CD14-positive monocyte (primary cell): ENCODE measurements at regions not wholly inside any gene's neighbourhood (a gene's known extent, or its start where the extent isn't known, plus 50 kb on each side); places are given as distances from the start of the nearest gene placed in this dataset.

Experiments
- DNase-seq, 3 donors: peaks; one replicate each; pipeline ENCODE4 v3.0.0-alpha.2; 2011 to 2022
- H2AFZ ChIP-seq: 2 replicates; pipeline ENCODE4 v1.6.0; 2012; ENCODE audit warnings: mild to moderate bottlenecking, low read depth, low read length, inconsistent platforms; ENCODE audit not compliant: insufficient read depth, poor library complexity, severe bottlenecking
- H3K27ac ChIP-seq, 2 donors: 1 replicate in 1 of 2; 2 replicates in 1 of 2; pipeline ENCODE4 v1.5.1; 2012 to 2013; ENCODE audit warnings: low read length in 2 of 2, control low read depth in 1 of 2, inconsistent platforms in 1 of 2, low read depth in 1 of 2, mild to moderate bottlenecking in 1 of 2
- H3K27me3 ChIP-seq, 2 donors: one replicate each; pipeline versions ENCODE4 v1.6.0 to v1.6.1; 2011 to 2013; ENCODE audit warnings: low read length in 2 of 2; ENCODE audit not compliant: control insufficient read depth in 2 of 2, insufficient read depth in 2 of 2
- H3K36me3 ChIP-seq, 2 donors: replicated peaks in 1 of 2; 1 replicate in 1 of 2; 2 replicates in 1 of 2; pipeline versions ENCODE4 v1.5.1 to v1.6.1; 2012 to 2013; ENCODE audit warnings: low read length in 2 of 2, control low read depth in 1 of 2, inconsistent platforms in 1 of 2, mild to moderate bottlenecking in 1 of 2; ENCODE audit not compliant: insufficient read depth in 2 of 2, control insufficient read depth in 1 of 2
- H3K4me1 ChIP-seq, 2 donors: 1 replicate in 1 of 2; 2 replicates in 1 of 2; pipeline versions ENCODE4 v1.5.1 to v1.6.1; 2012 to 2013; ENCODE audit warnings: low read length in 2 of 2, control low read depth in 1 of 2, inconsistent platforms in 1 of 2, mild to moderate bottlenecking in 1 of 2, moderate library complexity in 1 of 2; ENCODE audit not compliant: insufficient read depth in 2 of 2, control insufficient read depth in 1 of 2
- H3K4me2 ChIP-seq: replicated peaks from 2 replicates; pipeline ENCODE3; 2012; ENCODE audit warnings: low read length, moderate library complexity, mild to moderate bottlenecking; ENCODE audit not compliant: poor library complexity, severe bottlenecking; ENCODE audit errors: extremely low read depth
- H3K4me3 ChIP-seq, 3 experiments: fragments of 200-600 bp in 1 of 3; sonication (generic) in 1 of 3; replicated peaks in 1 of 3; 1 replicate in 2 of 3; 2 replicates in 1 of 3; pipeline ENCODE4 v1.5.1; 2011 to 2013; ENCODE audit warnings: low read length in 3 of 3, mild to moderate bottlenecking in 3 of 3, control low read depth in 2 of 3, low read depth in 2 of 3, inconsistent platforms in 1 of 3, moderate library complexity in 1 of 3
- H3K79me2 ChIP-seq: 2 replicates; pipeline ENCODE4 v1.6.0; 2012; ENCODE audit warnings: mild to moderate bottlenecking, control low read depth, inconsistent platforms, low read length, moderate library complexity; ENCODE audit not compliant: insufficient read depth
- H3K9ac ChIP-seq: 2 replicates; pipeline ENCODE4 v1.6.0; 2017; ENCODE audit warnings: low read length, mild to moderate bottlenecking; ENCODE audit not compliant: insufficient read depth, poor library complexity, severe bottlenecking
- H3K9me3 ChIP-seq, 2 donors: replicated peaks in 1 of 2; 1 replicate in 1 of 2; 2 replicates in 1 of 2; pipeline versions ENCODE4 v1.5.1 to v1.6.1; 2012 to 2013; ENCODE audit warnings: low read length in 2 of 2, control low read depth in 1 of 2; ENCODE audit not compliant: control insufficient read depth in 1 of 2, insufficient read depth in 1 of 2
- H4K20me1 ChIP-seq: 2 replicates; pipeline ENCODE4 v1.6.0; 2012; ENCODE audit warnings: mild to moderate bottlenecking, low read length, control low read depth, moderate library complexity; ENCODE audit not compliant: insufficient read depth
- H3K27ac Mint-ChIP-seq, 7 donors: one replicate each; pipeline ENCODE4 v1.8.0; 2020; ENCODE audit warnings: mild to moderate bottlenecking in 7 of 7, mixed read lengths in 7 of 7, moderate library complexity in 6 of 7, inconsistent platforms in 2 of 7
- H3K27me3 Mint-ChIP-seq, 3 donors: one replicate each; pipeline ENCODE4 v1.8.0; 2021 to 2022; ENCODE audit warnings: low read depth in 3 of 3, mild to moderate bottlenecking in 3 of 3, mixed read lengths in 3 of 3, moderate library complexity in 3 of 3, inconsistent platforms in 1 of 3
- H3K36me3 Mint-ChIP-seq, 2 donors: one replicate each; pipeline ENCODE4 v1.8.0; 2020; ENCODE audit warnings: mixed read lengths in 2 of 2, inconsistent platforms in 1 of 2, mild to moderate bottlenecking in 1 of 2
- H3K4me1 Mint-ChIP-seq: one replicate; pipeline ENCODE4 v1.8.0; 2020; ENCODE audit warnings: mild to moderate bottlenecking, mixed read lengths
- H3K4me3 Mint-ChIP-seq, 2 donors: one replicate each; pipeline ENCODE4 v1.8.0; 2020; ENCODE audit warnings: mild to moderate bottlenecking in 2 of 2, mixed read lengths in 2 of 2, moderate library complexity in 1 of 2
- H3K9me3 Mint-ChIP-seq, 7 donors: one replicate each; pipeline ENCODE4 v1.8.0; 2020 to 2022; ENCODE audit warnings: mixed read lengths in 7 of 7, mild to moderate bottlenecking in 6 of 7, moderate library complexity in 6 of 7, inconsistent platforms in 2 of 7
- WGBS: methylation state at CpG from one replicate; pipeline ENCODE4 v1.1.5; 2013; ENCODE audit warnings: missing lambda C conversion rate; ENCODE audit not compliant: insufficient coverage; 5-methylcytosine and 5-hydroxymethylcytosine counted together
- intact Hi-C, 2 donors: fragments of 100-400 bp; cut with micrococcal nuclease; formaldehyde crosslinking; loops; one replicate each; pipeline versions ENCODE4 v1.15.0 to v1.15.1; 2023
- TF ChIP-seq, protein P1 (sequence below): fragments of 200-600 bp; IDR thresholded peaks from one replicate; pipeline ENCODE4 v1.8.0; 2022; ENCODE audit warnings: antibody characterized with exemption, mild to moderate bottlenecking

GRCh38 chr15:93917181-93917580 lies 314.2 kb upstream of the MCTP2 start:
- H3K4me1 ChIP-seq, result no peaks in the 10 kb centered on the region
- TF ChIP-seq, protein P1, sequence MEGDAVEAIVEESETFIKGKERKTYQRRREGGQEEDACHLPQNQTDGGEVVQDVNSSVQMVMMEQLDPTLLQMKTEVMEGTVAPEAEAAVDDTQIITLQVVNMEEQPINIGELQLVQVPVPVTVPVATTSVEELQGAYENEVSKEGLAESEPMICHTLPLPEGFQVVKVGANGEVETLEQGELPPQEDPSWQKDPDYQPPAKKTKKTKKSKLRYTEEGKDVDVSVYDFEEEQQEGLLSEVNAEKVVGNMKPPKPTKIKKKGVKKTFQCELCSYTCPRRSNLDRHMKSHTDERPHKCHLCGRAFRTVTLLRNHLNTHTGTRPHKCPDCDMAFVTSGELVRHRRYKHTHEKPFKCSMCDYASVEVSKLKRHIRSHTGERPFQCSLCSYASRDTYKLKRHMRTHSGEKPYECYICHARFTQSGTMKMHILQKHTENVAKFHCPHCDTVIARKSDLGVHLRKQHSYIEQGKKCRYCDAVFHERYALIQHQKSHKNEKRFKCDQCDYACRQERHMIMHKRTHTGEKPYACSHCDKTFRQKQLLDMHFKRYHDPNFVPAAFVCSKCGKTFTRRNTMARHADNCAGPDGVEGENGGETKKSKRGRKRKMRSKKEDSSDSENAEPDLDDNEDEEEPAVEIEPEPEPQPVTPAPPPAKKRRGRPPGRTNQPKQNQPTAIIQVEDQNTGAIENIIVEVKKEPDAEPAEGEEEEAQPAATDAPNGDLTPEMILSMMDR, result no peak
- Mint-ChIP-seq H3K36me3 (no peaks in the 10 kb centered on the region), H3K27ac (no peak overlapping the region), H3K4me1 (no peaks in the 10 kb centered on the region), H3K4me3 (no peak overlapping the region), H3K9me3 (peaks cover 0 to 5% (median 0%) of the 10 kb centered on the region in 7 donors), H3K27me3 (no peaks in the 10 kb centered on the region)
- no peaks in the 10 kb centered on the region for H4K20me1 ChIP-seq
- no peaks in the 10 kb centered on the region for H3K9me3 ChIP-seq
- intact Hi-C loops, result no loop called here
- no peaks in the 10 kb centered on the region for H3K36me3 ChIP-seq
- no peak for DNase-seq
- H3K4me2 ChIP-seq, result no peak overlapping the region
- no peak overlapping the region for H2AFZ ChIP-seq
- H3K27ac ChIP-seq, result no peak overlapping the region
- H3K79me2 ChIP-seq, result no peaks in the 10 kb centered on the region
- H3K9ac ChIP-seq, result no peak overlapping the region
- H3K4me3 ChIP-seq, result no peak overlapping the region
- no peaks in the 10 kb centered on the region for H3K27me3 ChIP-seq
- no CpG with 5 or more reads among the region's 1 CpG for WGBS

- H3K4me1 ChIP-seq, result no peaks in the 10 kb centered on the region
- Mint-ChIP-seq H3K27ac (no peak overlapping the region), H3K36me3 (no peaks in the 10 kb centered on the region), H3K9me3 (peaks cover 0 to 2% (median 0%) of the 10 kb centered on the region in 7 donors), H3K27me3 (no peaks in the 10 kb centered on the region), H3K4me1 (no peaks in the 10 kb centered on the region), H3K4me3 (no peak overlapping the region)
- TF ChIP-seq, protein P1, result no peak
- DNase-seq, result no peak
- H3K27me3 ChIP-seq, result no peaks in the 10 kb centered on the region
- no peaks in the 10 kb centered on the region for H4K20me1 ChIP-seq
- no peak overlapping the region for H3K9ac ChIP-seq
- H3K36me3 ChIP-seq, result no peaks in the 10 kb centered on the region
- H3K4me3 ChIP-seq, result no peak overlapping the region
- no peaks in the 10 kb centered on the region for H3K9me3 ChIP-seq
- no peak overlapping the region for H3K4me2 ChIP-seq
- no peaks in the 10 kb centered on the region for H3K79me2 ChIP-seq
- intact Hi-C loops, result no loop called here
- no peak overlapping the region for H3K27ac ChIP-seq
- WGBS, result 71% methylated on average over 1 of the region's 3 CpGs
- no peak overlapping the region for H2AFZ ChIP-seq
Observed at GRCh38 chr15:93913871-93914270, 317.5 kb upstream of the MCTP2 start.
